ENCODE measurements at regions not wholly inside any gene's neighbourhood (a gene's known extent, or its start where the extent isn't known, plus 50 kb on each side); places are given as distances from the start of the nearest gene placed in this dataset.
A peak's percentile ranks its signal among the peaks of the same experiment; 100 is the strongest.

DNA sequence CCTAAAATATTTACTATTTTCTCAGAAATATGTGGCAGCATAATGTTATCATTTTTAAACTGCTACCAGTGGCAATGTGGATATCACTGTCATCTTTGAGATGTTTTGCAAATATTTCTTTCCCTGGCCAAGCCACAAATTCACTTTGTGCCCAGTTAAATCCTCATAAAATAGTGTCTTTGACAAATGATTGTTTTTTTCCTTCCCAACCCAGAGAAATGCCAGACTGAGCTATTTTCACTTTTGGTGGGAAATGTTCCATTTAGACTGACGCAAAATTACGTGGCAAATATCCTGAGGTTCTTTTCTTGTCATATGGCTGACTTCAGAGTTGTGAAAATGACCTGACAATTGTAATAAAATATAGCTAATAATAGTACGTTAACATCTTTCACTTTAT is 807.0 kb upstream of the SOX9 start:
- DNase-seq = no peak

DNA sequence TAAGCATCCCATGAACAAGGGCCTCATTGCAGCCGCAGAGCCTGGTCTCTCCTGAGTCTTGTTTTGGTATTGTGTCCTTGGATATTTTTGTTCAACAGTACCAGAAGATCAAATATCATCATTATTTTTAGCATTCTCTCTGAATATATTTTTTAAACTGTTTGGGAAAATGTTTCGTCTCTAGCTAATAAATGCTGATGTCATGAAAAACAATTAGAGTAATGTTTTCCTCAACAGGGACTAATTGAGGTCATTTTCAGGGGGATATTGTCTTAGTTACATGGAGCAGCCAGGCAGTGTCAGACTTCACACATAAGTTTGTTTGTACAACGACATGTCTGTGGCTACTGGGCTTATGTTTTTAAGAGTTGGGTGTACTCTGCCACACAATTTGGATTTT is 805.3 kb upstream of the SOX9 start:
- DNase-seq = no peak

DNA sequence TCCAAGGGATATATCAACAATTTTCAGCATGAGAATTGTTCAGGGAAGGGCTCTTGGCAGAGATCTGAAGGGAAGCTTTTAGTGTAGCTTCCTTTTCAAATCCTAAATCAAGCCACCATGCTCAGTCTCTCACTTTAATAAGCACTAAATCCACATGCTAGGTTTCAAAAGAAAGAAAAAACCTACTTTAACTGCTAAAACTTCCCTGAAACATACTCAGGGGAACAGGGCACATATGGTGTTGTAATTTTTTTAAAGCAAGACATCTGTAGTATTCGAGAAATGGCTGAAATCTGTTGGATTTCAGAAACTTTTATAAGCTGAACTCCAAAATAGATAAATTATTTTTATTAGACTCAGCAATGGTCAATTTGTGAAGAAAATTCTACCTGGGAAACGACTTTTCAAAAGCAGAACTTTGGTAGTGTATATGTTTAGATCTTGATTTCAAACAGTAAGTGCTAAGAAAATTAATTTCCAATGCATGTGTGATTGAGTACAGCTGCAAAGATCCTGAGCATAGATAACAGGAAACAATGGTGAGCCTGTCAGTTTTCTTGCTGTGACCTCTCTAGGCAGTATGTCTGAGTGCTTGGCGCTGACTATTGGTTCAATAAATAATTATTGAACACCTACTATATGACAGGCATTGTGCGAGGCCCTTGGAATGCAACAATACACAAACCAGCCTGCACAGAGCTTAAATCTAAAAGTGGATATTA is 804.5 kb upstream of the SOX9 start:
- DNase-seq = no peak

DNA sequence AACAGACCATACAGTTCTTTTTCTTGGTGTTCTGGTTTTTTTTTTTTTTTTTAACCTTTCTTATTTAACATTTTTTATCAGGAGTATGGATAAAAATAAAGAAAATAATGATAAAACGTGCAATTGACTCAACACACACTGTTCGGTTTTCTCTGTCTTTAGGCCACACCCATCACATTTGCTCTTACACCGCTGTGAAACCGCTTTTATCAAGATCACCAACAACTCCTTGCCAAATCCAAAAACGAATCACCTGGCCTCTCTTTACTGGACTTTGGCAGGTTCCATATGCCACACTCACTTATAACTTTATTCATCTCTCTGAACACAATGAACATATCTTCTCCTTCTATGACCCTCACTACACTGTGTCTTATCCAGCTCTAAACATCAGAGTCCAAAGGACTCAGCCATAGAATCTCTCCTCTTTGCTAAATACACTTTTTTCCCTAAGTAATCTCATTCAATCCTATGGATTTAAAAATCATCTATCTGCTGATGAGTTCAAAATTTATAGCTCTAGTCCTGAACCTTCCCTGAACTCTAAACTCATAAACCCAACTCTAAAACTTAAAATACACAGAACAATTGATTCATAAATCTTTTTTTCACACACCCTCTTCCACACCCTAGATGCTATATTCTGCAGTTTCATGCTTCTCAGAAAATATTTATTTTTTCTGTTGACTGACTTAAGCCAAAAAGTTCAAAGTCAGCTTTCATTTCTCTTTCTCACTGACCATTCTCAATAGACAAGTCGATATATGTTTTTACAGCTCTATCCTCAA is 800.6 kb upstream of the SOX9 start:
- no peak for DNase-seq

DNA sequence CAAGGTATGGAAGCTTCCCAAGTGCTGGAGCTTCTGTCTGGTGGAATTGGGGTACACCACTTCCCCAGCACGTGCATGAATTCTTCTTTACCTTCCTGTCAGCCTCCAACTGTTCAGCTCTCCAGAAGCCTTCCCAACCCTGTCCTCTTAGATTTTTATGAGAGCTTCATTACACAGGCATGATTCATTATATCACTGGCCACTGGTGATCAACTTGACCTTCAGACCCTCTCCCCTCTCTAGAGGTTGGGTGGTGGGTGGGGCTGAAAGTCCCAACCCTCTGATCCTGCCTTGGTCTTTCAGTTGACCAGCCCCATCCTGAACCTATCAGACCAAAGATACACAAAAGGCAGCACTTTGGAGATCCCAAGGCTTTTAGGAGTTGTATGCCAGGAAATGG is 795.7 kb upstream of the SOX9 start:
- no peak for DNase-seq

DNA sequence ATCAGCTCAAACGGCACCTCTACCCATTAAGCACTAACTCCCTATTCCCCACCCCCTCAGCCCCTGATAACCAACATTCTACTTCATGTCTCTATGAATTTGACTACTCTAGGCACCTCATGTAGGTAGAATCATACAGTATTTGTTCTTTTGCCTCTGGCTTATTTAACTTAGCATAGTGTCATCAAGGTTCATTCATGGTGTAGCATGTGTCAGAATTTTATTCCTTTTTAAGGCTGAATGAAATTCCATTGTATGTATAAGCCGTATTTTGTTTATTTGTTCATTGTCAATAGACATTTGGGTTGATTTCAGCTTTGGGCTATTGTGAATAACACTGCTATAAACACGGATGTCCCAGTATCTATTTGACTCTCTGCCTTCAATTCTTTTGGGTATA is 794.9 kb upstream of the SOX9 start:
- DNase-seq = no peak

DNA sequence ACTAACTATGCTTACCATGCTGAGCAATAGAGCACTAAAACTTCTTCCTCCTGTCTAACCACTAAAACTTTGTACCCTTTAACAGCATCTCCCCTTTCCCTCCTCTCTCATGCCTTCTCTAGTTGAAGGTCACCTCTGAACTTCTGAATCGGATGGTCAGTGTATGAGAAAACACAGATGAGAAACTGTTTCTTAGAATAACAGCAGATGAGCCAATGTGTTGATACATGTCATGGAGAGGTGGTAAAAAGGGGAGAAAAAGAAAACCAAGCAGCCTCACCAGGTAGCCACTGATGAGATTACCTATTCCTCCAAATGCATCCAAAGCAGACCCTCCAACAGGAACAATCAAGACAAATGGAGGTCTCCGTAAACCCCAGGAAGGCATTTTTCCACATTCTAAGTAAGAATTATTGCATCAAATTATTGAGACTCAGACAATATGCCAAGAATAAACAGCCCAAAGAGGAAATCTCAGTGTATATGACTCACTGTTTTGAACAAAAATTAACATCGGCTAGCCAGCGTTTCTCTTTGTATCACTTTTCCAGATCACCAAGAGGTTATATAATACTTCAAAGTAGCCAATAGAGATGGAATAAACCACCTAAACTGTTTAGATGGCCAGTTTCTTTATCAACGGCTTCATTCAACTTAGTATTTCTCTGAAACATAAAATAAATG is 793.3 kb upstream of the SOX9 start:
- no peak for DNase-seq

DNA sequence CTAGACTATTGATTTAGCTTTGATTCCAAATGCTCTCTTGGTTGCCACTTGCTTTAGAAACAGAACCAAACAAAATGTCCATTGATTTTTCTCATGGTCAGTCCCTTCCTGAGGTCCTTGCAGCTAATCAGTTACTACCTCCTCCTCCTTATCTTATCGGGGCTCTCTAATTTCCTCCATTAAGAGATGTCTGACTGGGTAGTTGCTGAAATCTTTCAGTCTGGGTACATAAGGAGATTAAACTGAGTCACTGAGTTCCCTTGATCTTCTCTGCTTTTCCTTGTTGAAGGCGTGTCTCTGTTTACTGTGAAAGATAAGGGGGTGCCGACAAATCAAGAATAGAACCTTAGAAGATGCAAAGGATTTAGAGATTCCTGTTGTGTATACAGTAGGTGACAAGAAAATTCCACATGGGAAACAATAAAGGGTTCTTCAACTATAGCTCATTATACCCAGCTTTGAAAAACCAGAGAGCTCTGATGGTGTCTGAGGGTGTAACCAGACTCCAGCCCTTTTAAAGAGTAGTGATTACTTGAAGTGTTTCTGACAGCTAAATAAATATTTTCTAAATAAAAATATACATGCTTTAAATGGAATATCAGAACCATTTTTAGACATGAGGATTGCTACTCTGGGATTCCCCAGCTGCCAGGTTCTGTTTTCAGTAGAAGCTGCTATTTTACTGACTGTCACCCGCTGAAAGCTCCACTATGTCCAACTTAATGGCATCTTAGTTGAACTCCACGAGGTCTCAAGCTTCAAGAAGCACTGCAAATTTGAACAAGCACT is 791.3 kb upstream of the SOX9 start:
- no peak for DNase-seq

DNA sequence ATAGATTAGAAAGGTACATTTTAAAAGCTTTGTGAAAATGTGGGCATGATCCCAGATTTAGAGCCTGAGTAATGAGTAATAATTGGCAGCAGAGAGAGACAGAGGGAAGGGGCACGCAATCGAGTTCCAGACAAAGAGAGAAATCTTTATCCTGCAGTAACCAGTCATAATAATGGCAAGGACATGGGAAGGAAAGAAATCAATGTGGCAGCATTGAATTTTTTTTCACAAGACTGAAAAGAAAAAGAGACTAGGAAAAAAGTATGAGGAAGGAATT is 790.8 kb upstream of the SOX9 start:
- DNase-seq = no peak

DNA sequence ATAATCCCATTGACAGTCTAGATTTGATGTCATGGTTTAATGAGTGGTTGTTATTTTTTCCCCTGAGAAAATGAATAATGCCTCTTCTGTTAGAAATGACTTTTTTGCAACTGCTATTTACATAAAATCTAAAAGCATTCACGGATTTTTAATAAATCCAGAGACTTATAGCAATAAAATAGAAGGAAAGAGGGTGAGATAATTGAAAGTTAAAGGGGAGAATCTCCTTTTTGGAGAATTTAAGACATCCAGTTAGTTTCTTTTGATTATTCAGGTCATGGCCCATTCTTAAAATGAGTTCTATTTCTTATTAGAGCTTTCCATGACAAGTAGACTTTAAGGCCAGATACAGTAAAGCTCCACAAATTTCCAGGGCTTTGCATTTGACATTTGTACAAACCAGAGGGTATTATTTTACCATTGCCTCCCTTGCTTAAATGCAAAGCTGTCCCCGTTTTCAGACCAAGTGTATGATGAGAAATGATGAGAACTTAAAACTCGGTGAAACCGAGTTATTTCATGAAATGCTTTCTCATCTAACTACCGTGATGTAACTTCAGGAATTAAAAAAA is 789.0 kb upstream of the SOX9 start:
- DNase-seq = peak in 1 of 2 donors; percentile 77

DNA sequence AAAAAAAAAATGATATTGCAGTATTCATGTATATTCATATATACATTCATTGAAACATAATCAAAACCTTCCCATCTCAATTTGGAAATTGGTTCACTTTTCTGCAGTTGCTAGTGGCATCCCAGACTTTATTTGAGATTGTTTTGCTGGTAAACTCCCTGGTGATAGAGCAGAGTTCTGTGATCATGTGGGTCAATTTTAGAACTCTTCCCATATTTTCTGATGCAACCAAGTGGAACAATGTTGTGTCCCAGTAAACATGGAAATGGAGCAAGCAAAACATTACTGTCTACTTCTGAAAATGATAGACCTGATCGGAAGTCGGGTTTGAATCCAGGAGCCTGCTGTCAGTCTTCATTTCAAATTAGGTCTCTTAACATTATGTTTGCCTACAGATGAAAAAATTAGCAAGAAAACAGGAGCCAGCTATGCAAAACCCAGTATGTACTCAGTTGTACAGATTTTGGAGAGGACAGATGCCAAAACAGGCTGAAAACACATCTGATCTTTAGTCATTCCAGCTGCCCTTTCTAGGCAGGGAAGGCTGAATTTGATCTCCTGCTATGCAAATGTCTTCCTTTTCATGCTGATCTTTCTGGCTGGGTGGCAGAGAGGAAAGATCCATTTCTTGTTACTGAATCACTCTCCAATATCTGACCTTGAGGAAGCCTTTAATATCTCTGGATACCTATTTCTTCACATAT is 786.6 kb upstream of the SOX9 start:
- DNase-seq = no peak

DNA sequence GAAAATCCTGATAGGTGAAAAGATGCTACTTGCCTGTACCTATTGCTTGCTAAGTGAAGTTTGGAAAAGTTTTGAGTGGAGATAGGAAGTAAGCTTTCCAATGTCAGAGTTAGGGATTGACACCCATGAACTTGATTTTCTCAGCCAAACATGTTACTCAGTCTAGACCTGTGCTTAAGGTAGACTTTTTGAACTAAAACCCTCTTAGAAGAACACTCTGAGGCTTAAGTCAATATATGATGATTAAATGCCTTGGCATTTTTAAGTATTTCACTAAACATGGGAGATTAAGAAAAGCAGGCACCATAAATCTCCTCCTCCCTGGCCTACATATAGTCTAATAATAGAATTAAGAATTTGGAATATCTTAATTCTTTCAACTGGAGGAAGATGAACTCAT is 785.6 kb upstream of the SOX9 start:
- DNase-seq = no peak

DNA sequence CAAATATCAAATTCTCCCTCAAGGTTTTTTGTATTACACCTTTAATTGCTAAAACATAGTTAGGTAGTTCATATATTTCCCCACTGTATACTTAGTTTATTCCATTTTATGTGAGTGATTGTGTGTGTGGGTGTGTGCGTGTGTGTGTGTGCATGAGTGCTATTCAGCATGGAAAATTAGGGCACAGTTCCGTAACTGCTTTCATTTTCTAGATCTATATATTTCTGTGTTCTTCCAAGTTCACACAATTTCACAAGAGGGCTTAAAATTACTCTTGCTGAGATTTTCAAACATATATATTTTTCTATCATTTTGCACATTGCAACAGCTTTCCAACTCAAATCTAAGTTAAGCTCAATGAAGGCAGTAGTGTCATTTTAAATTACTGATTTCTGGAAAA is 782.9 kb upstream of the SOX9 start:
- no peak for DNase-seq

DNA sequence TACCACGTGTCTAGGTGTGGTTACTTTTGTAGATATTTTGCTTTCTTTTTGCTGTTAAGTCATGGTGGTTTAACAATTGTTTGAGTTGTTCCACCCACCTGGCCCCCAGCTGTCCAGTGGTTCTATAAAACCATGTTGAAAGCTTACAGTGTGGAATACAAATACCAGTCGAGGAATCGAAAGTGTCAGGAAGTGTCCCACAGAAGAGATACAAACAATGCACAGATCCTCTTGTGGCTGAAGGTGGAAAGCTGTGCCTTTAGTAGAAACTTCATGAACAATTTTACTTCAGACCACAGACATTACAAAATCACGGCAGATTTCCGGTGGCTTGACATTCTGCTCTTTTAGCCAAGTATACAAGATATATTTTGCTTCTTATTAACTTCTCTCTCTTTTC is 782.4 kb upstream of the SOX9 start:
- DNase-seq = no peak

DNA sequence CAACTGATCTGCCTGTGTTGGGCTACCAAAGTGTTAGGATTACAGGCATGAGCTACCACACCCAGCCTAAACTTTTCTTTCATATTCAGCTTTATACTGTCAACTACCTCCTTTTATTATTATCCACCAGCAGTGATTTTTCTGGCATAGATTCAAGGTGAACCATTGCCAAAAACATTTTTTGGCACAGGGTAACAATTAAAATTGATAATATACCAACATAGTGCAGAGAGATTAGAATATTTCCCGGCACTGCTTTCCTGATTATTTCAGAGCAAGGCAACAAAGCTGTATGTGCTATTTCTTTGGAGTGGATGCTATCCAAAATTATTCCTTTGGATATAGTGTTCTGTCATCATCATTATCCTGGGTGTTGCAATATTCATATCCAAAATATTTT is 781.6 kb upstream of the SOX9 start:
- no peak for DNase-seq

DNA sequence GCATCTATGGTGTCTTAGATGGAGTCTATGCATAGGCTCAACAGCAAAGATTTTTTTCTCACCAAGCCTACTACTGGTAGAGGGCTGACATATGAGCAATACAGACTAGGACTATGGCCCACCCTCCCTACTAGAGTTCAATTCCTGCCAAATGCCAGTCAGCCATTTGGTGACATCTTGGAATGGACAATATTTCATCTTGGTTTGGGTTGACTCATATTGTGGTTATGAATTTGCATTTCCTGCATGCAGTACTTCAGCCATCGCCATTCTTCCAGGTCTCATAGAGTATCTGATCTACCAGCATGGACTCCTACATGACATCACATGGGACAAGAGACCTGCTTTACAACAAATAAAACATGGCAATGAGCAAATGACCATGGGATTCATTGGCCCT is 778.1 kb upstream of the SOX9 start:
- DNase-seq = no peak

DNA sequence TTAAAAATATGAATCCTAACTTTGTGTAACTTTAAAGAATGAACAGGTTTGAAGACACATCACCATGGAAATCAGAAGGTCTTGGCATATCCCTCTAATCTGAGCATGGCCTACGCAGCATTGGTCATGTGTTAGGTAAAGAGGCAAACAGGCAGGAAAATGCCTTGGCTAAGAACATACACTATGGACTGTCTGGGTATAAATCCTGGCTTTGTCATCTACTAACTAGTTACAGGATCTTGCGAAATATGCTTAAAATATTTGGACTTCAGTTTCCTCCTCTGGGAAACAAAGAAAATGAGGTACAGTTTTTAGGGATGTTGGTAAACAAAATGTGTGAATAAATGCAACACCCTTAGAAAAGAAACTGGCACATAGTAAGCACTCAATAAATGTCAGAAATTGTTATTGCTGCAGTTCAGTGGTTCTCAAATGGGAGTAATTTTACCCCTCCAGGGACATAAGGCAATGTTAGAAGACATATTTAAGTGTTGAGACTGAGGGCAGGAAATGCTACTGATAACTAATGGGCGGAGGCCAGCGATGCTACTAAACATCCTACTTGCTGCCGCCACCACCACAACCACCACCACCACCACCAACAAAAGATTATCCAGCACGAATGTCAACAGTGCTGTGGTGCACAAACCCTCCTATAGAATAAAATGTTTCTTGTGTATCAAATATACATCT is 770.8 kb upstream of the SOX9 start:
- no peak for DNase-seq

DNA sequence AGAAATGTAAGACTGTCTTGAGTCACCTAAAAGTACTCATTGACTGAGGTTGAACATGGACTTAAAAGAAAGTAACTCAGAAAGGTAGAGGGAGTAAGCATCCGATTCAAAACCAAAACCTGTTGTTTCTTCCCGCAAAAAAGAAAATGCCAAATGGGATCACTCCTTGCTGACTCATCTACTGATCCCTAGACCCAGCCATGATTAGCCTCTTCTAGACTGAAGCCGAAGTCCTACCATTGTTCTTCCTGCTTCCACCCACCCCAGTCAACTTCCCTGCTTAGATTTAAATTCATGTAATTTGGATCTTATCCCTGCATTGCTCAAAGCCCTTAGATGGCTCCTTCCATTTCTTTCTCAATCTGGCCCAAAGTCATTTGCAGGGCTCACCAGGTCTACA is 760.5 kb upstream of the SOX9 start:
- DNase-seq = no peak

DNA sequence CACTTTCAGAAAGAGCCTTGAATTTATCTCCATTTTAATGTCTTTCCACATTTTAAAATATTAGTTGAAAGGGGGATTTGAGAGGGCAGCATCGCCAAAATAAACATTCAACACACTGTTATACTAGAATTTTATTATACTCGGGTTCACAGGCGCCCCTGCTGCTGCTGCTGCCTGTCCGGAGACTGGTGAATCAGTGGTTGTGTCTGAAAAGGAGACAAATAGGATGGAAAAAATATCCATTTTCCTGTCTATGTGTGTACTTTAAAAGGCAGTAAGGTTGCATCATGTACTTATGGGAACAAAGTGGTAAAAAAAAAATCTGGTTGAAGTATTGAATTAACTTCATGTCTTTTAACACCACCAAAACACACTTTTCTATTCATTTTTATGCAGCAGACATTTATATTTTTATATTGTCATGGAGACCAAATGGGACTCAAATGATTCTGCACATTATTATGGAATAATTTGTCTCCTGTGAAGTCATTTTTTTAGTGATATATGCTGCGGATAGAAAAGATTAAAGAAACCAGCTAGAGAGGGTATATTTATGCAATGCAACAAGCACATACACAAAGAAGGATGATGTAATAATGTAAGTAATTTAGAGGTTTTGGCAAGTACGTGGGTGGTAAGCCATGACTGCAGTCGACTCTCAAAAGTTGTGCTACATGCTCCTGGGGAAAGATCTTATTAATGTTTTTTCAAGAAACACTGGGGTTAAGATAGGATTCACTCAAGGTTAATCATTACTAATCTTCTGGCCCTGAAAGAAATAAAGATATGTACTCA is 759.0 kb upstream of the SOX9 start:
- no peak for DNase-seq

DNA sequence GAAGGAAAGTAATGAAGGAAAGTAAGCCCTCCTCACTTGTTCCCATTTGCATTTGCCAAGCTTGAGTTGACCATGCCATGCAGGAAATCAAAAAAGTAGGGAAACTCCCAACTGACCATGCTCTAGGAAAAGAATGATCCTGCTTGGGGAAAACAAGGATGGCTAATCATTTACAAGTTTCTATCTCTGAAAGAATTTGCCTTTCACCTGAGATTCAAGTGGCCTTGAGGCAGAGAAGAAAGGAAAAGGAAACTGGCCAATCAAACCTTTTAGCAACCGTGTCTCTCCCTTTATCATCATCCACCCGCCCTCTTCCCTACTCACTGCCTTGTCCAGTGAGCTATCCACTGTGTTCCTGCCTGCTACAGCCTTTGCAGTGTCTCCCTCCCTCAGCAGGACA is 757.2 kb upstream of the SOX9 start:
- DNase-seq = no peak

DNA sequence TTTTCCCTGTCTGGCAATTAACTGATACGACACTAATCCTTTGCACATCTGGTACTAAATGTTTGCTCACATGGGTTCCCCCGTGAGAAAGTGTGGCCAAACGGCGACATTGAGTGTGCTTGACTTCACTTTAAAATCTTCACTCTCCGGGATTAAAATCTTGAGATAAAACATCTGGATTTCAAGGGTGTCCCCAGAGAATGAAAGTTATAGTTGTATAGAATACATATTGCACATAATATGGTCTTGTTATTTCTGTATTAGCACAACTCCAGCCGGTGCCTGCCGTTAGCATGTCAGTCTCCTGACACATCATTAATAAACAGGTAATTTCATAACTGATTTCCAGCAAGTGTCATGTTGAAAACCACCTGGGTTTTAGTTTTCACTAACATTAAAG is 749.0 kb upstream of the SOX9 start:
- DNase-seq = no peak

All from hippocampal formation (tissue), 2 donors.